Testis (tissue), 2 donors: ENCODE measurements at regions not wholly inside any gene's neighbourhood (a gene's known extent, or its start where the extent isn't known, plus 50 kb on each side); places are given as distances from the start of the nearest gene placed in this dataset.

Source experiments
- CTCF ChIP-seq, 3 experiments: fragments of 450-650 bp in 2 of 3; fragments of 200-600 bp in 1 of 3; sonication (generic) in 1 of 3; IDR thresholded peaks; one replicate each; pipeline ENCODE4 v1.5.1; 2016 to 2019; ENCODE audit warnings: antibody characterized with exemption in 3 of 3, mild to moderate bottlenecking in 2 of 3, moderate library complexity in 1 of 3
- POLR2A ChIP-seq: fragments of 450-650 bp; IDR thresholded peaks from one replicate; pipeline ENCODE4 v1.6.1; 2017; ENCODE audit warnings: antibody characterized with exemption, mild to moderate bottlenecking, moderate library complexity

DNA sequence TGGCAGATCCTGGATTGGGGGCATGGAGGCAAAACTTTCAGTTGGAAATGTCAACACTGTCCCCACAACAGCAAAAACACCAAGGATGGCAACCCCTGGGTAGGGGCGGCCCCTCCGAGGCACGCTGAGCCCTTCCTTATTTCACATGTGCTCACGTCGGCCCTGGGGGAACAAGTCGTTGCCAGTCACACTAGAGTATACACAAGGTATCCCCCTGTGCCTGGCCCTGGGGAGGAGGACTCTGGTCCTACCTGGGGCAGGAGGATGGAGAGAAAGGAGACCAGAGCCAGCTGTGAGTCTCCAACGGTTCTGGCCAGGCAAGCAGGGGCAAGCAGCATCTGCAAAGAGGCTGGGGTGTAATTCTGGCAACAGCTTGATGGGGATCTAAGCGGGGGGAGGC is 126.9 kb upstream of the FOXD4L5 start:
- no peak for TF ChIP-seq CTCF (IDR thresholded peaks at IDR 0.05)
- no peak for TF ChIP-seq POLR2A
